GM23248 (cell line): ENCODE measurements at regions not wholly inside any gene's neighbourhood (a gene's known extent, or its start where the extent isn't known, plus 50 kb on each side); places are given as distances from the start of the nearest gene placed in this dataset.

Experiments used
- DNase-seq: peaks from one replicate; pipeline ENCODE4 v3.0.0-alpha.2; 2015
- H2AFZ ChIP-seq: fragments of 200-600 bp; sonication (generic); 2 replicates; pipeline ENCODE4 v1.6.1; 2016; ENCODE audit warnings: antibody characterized with exemption
- H3F3A ChIP-seq: fragments of 200-600 bp; sonication (generic); 2 replicates; pipeline ENCODE4 v1.6.1; 2016; ENCODE audit warnings: mild to moderate bottlenecking, antibody characterized with exemption, mixed run types; ENCODE audit not compliant: insufficient read depth
- H3K27ac ChIP-seq: fragments of 200-600 bp; sonication (generic); 2 replicates; pipeline ENCODE4 v1.5.1; 2016; ENCODE audit warnings: mild to moderate bottlenecking
- H3K27me3 ChIP-seq: fragments of 200-600 bp; sonication (generic); replicated peaks from 2 replicates; pipeline ENCODE4 v1.6.1; 2016; ENCODE audit warnings: mild to moderate bottlenecking; ENCODE audit not compliant: insufficient read depth
- H3K36me3 ChIP-seq: fragments of 200-600 bp; sonication (generic); 2 replicates; pipeline ENCODE4 v1.6.1; 2016; ENCODE audit warnings: low read depth, mild to moderate bottlenecking
- H3K4me1 ChIP-seq: fragments of 200-600 bp; sonication (generic); 2 replicates; pipeline ENCODE4 v1.6.1; 2016; ENCODE audit warnings: mild to moderate bottlenecking; ENCODE audit not compliant: insufficient read depth
- H3K4me2 ChIP-seq: fragments of 200-600 bp; sonication (generic); one replicate; pipeline ENCODE4 v1.6.1; 2016; ENCODE audit warnings: mild to moderate bottlenecking; ENCODE audit not compliant: unreplicated experiment
- H3K4me3 ChIP-seq: fragments of 200-600 bp; sonication (generic); 2 replicates; pipeline ENCODE4 v1.5.1; 2016; ENCODE audit warnings: mild to moderate bottlenecking
- H3K79me2 ChIP-seq: fragments of 200-600 bp; sonication (generic); 2 replicates; pipeline ENCODE4 v1.6.1; 2016; ENCODE audit warnings: mild to moderate bottlenecking; ENCODE audit not compliant: insufficient read depth
- H3K9ac ChIP-seq: fragments of 200-600 bp; sonication (generic); 2 replicates; pipeline ENCODE4 v1.6.1; 2016; ENCODE audit warnings: mild to moderate bottlenecking
- H3K9me2 ChIP-seq: fragments of 200-600 bp; sonication (generic); 2 replicates; pipeline ENCODE4 v1.6.1; 2016; ENCODE audit warnings: mixed run types, mild to moderate bottlenecking, moderate library complexity; ENCODE audit not compliant: insufficient read depth
- H3K9me3 ChIP-seq: fragments of 200-600 bp; sonication (generic); one replicate; pipeline ENCODE4 v1.6.1; 2017; ENCODE audit warnings: low read depth
- H4K20me1 ChIP-seq: fragments of 200-600 bp; sonication (generic); 2 replicates; pipeline ENCODE4 v1.6.0; 2016; ENCODE audit not compliant: insufficient read depth
- EZH2 ChIP-seq: fragments of 200-600 bp; sonication (generic); IDR thresholded peaks from 2 replicates; pipeline ENCODE4 v1.6.1; 2018; ENCODE audit warnings: antibody characterized with exemption, mild to moderate bottlenecking; ENCODE audit not compliant: insufficient read depth, poor library complexity, severe bottlenecking
- EZH2phosphoT487 ChIP-seq: fragments of 200-600 bp; sonication (generic); IDR thresholded peaks from 2 replicates; pipeline ENCODE4 v1.6.1; 2018; ENCODE audit warnings: antibody characterized with exemption, moderate library complexity, mild to moderate bottlenecking, low read depth; ENCODE audit not compliant: insufficient read depth
- WGBS, 2 experiments: methylation state at CpG; one replicate each; pipeline ENCODE4 v1.1.6; 2015 to 2017; ENCODE audit warnings: low lambda C conversion rate in 2 of 2, low coverage in 1 of 2; ENCODE audit errors: missing lambda C conversion rate in 2 of 2; 5-methylcytosine and 5-hydroxymethylcytosine counted together
- in situ Hi-C: fragments of 300-500 bp; cut with MboI; formaldehyde crosslinking; loops from 2 replicates; pipeline ENCODE4 v1.15.0; 2020

DNA sequence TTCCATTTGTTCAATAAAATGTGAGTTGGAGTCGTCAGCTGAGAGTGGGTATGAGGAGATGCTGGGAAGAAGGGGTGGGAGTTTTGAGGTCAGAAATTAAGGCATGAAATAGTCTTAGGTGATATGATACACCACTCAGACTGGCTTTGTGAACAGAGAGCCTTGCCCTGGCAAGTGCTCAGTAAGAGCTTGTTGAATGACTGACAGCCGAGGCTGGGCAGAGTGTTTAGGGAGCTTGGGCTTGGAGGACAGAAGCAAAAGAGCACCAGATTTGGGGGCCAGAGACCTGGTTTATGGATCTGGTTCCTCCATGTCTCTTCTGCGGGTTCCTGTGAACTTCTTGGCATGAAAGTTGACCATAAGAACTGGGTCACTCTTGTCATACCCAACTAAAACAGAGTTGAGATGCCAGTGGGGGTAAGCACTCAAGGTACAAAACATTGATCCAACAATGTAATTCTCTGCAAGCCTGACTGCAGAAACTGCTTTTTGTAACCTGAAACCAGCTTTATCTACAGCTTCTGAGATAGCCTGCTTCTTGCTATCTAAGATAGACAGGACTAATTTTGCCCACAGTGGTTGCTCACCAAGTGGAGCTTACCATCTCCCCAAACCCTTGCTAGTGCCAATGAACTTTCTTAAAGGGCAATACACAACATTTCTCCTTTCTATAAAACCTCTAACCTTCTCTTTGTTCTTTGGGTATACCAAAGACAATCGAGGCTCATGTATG is 126.4 kb downstream of the TENT5C start:
- H4K20me1 ChIP-seq: no peaks in the 10 kb centered on the region
- no peak overlapping the region for H3K9ac ChIP-seq
- in situ Hi-C loops: no loop called here
- no peaks in the 10 kb centered on the region for H3K27me3 ChIP-seq
- no peaks in the 10 kb centered on the region for H3K36me3 ChIP-seq
- no peak overlapping the region for H2AFZ ChIP-seq
- no peaks in the 10 kb centered on the region for H3K79me2 ChIP-seq
- H3K27ac ChIP-seq: no peak overlapping the region
- H3F3A ChIP-seq: peaks cover 11% of the 10 kb centered on the region; the same call in 1 of the 2 replicates
- no peak for DNase-seq
- no peak overlapping the region for H3K4me3 ChIP-seq
- H3K4me2 ChIP-seq: no peak overlapping the region
- peaks cover 11% of the 10 kb centered on the region for H3K4me1 ChIP-seq
- no peaks in the 10 kb centered on the region for H3K9me3 ChIP-seq
- no peaks in the 10 kb centered on the region for H3K9me2 ChIP-seq
- 81 to 84% methylated on average over 4 of the region's 4 CpGs for WGBS, 2 experiments
- no peak for TF ChIP-seq EZH2
- TF ChIP-seq EZH2phosphoT487: no peak

DNA sequence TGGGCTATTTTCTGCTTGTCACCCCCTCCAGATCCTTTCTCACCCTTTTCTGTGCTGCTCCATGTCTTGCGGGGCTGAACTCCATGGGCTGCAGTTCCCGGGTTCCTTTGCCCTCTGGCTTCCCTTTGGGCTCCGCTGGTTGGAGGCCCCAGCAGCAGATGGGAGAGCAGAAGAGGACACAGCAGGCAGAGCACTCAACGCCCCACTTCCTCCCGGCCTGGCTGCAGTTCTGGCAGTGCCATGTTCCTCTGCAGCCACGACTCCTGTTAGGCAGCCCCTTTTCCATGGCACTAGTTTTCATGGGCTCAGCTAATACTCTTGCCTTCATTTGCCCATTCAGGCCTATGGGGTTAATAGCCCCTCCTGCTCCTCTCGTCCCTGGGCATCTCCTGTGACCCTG is 127.1 kb downstream of the TENT5C start:
- Histone ChIP-seq H3K27me3 (no peaks in the 10 kb centered on the region), H3K79me2 (no peaks in the 10 kb centered on the region), H3K27ac (no peak overlapping the region), H2AFZ (no peak overlapping the region), H3K9me3 (no peaks in the 10 kb centered on the region), H3K36me3 (no peaks in the 10 kb centered on the region), H3K4me2 (no peak overlapping the region), H3K4me1 (peaks cover 11% of the 10 kb centered on the region), H4K20me1 (no peaks in the 10 kb centered on the region), H3F3A (peaks cover 11% of the 10 kb centered on the region; the same call in 1 of the 2 replicates), H3K4me3 (no peak overlapping the region), H3K9me2 (no peaks in the 10 kb centered on the region), H3K9ac (no peak overlapping the region)
- 83 to 86% methylated on average over 7 of the region's 7 CpGs for WGBS, 2 experiments
- no peak for DNase-seq
- TF ChIP-seq EZH2 (no peak), EZH2phosphoT487 (no peak)
- in situ Hi-C loops: no loop called here

DNA sequence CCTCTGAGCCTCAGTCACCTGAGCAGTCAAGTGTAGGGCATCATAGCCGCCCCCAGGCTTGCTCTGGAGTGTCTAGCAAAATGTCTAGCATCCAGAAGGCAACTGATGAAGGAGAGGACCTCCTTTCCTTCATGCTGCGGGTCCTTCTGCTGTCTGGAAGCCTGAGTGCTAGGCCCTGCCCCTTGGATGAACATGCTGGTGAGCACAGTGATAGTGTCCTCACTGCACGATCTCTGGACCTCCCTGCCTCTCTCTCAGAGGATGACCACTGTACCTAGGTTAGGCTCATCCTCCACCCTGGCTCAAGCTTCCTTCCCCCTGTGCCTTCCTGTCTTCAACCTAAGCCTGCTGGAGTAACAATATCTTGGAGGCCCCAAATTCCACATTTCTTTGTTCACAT is 128.6 kb downstream of the TENT5C start:
- H3K9me3 ChIP-seq: no peaks in the 10 kb centered on the region
- TF ChIP-seq EZH2 (no peak), EZH2phosphoT487 (no peak)
- H3K4me1 ChIP-seq: peaks cover 11% of the 10 kb centered on the region
- WGBS, 2 experiments: 78 to 80% methylated on average over 3 of the region's 3 CpGs
- peak overlapping the region; percentile 99 for H2AFZ ChIP-seq
- no peaks in the 10 kb centered on the region for H4K20me1 ChIP-seq
- no peak for DNase-seq
- peak overlapping the region; percentile 94 for H3K4me2 ChIP-seq
- H3F3A ChIP-seq: peaks cover 11% of the 10 kb centered on the region; the same call in 1 of the 2 replicates
- no peak overlapping the region for H3K4me3 ChIP-seq
- no peaks in the 10 kb centered on the region for H3K27me3 ChIP-seq
- no peaks in the 10 kb centered on the region for H3K79me2 ChIP-seq
- H3K27ac ChIP-seq: peak overlapping the region; percentile 70
- H3K9me2 ChIP-seq: no peaks in the 10 kb centered on the region
- H3K9ac ChIP-seq: peak overlapping the region; percentile 77
- in situ Hi-C loops: no loop called here
- H3K36me3 ChIP-seq: no peaks in the 10 kb centered on the region

DNA sequence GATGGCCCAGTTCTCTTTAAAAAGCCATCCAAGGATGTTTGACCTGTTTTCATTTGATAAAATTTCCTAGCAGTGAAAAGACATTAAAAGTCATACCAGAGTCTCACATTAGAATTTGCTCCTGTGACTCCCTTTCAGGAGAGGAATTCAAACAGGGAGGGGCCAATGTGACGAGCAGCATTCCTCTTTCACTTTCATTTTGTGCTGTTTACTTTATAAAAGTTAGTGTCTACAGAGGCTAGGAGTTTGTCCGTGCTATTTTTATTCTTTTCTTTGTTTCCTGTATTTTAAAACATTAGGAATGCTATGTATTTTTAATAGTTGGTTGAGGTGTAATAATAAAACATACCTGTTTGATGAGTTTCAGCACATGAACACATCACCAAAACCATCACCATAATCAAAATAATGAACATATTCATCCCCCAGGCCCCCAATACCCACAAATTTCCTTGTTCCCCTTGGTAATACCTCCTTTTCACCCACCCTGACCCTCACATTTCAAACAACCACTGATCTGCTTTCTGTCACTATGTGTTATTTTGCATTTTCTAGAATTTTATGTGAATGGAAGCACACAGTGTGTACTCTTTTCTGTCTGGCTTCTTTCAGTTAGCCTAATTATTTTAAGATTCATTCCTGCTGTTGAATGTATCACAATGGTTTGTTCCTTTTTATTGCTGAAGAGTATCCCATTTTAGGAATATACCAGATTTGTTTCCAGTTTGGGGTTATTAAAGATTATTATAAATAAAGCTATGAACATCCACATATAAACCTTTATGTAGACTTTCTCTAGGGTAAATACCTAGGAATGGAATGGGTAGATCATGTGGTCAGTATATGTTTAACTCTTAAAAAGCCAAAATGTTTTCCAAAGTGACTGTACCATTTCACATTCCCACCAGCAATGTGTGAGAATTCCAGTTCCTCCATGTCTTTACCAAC is 129.5 kb downstream of the TENT5C start:
- Histone ChIP-seq H3K9me3 (no peaks in the 10 kb centered on the region), H3K9ac (peak overlapping the region; percentile 77), H3K4me2 (peak overlapping the region; percentile 94), H3F3A (peaks cover 12% of the 10 kb centered on the region), H3K79me2 (no peaks in the 10 kb centered on the region), H3K27ac (peak overlapping the region; percentile 70), H3K4me1 (peaks cover 11% of the 10 kb centered on the region), H3K27me3 (no peaks in the 10 kb centered on the region), H3K9me2 (no peaks in the 10 kb centered on the region), H2AFZ (peak overlapping the region; percentile 99), H3K36me3 (no peaks in the 10 kb centered on the region), H4K20me1 (no peaks in the 10 kb centered on the region), H3K4me3 (peak overlapping the region; percentile 75)
- 0% methylated on average over 2 of the region's 2 CpGs for WGBS, 2 experiments
- DNase-seq: peak; percentile 81
- in situ Hi-C loops: no loop called here
- TF ChIP-seq EZH2 (no peak), EZH2phosphoT487 (no peak)
